ENCODE measurements at regions not wholly inside any gene's neighbourhood (a gene's known extent, or its start where the extent isn't known, plus 50 kb on each side); places are given as distances from the start of the nearest gene placed in this dataset.

GRCh38 chr10:125296598-125296997 lies 136.2 kb upstream of the CTBP2 start:
- Mint-ChIP-seq H3K4me3 (no peak overlapping the region), H3K27me3 (peaks cover 3% of the 10 kb centered on the region), H3K27ac (no peak overlapping the region), H3K9me3 (no peaks in the 10 kb centered on the region), H3K4me1 (ENCODE audit: unreplicated experiment) (peaks cover 5% of the 10 kb centered on the region), H3K36me3 (no peaks in the 10 kb centered on the region)
- no peak for DNase-seq (ENCODE audit: extremely low spot score, unreplicated experiment)
- no peak for TF ChIP-seq CTCF (conservative IDR thresholded peaks at IDR 0.05)

- Mint-ChIP-seq H3K36me3 (no peaks in the 10 kb centered on the region), H3K4me3 (no peak overlapping the region), H3K4me1 (ENCODE audit: unreplicated experiment) (no peaks in the 10 kb centered on the region), H3K9me3 (no peaks in the 10 kb centered on the region), H3K27me3 (peaks cover 3% of the 10 kb centered on the region), H3K27ac (no peak overlapping the region)
- no peak for DNase-seq (ENCODE audit: extremely low spot score, unreplicated experiment)
- TF ChIP-seq CTCF (conservative IDR thresholded peaks at IDR 0.05): no peak
These were observed 133.7 kb upstream of the CTBP2 start for GRCh38 chr10:125294109-125294508.

- H3K9me3 Mint-ChIP-seq: no peaks in the 10 kb centered on the region
- H3K4me3 Mint-ChIP-seq: no peak overlapping the region
- DNase-seq (ENCODE audit: extremely low spot score, unreplicated experiment): no peak
- H3K27ac Mint-ChIP-seq: no peak overlapping the region
- no peaks in the 10 kb centered on the region for H3K4me1 Mint-ChIP-seq (ENCODE audit: unreplicated experiment)
- H3K36me3 Mint-ChIP-seq: no peaks in the 10 kb centered on the region
- peaks cover 3% of the 10 kb centered on the region for H3K27me3 Mint-ChIP-seq
- no peak for TF ChIP-seq CTCF (conservative IDR thresholded peaks at IDR 0.05)
These were observed 131.5 kb upstream of the CTBP2 start for GRCh38 chr10:125291836-125292235.

- Mint-ChIP-seq H3K27me3 (peaks cover 3% of the 10 kb centered on the region), H3K9me3 (no peaks in the 10 kb centered on the region), H3K4me1 (ENCODE audit: unreplicated experiment) (no peaks in the 10 kb centered on the region), H3K36me3 (no peaks in the 10 kb centered on the region), H3K4me3 (no peak overlapping the region), H3K27ac (no peak overlapping the region)
- DNase-seq (ENCODE audit: extremely low spot score, unreplicated experiment): no peak
- no peak for TF ChIP-seq CTCF (conservative IDR thresholded peaks at IDR 0.05)
These were observed 129.1 kb upstream of the CTBP2 start for GRCh38 chr10:125289461-125289860.

- H3K4me3 Mint-ChIP-seq: no peak overlapping the region
- no peaks in the 10 kb centered on the region for H3K36me3 Mint-ChIP-seq
- H3K4me1 Mint-ChIP-seq (ENCODE audit: unreplicated experiment): peaks cover 18% of the 10 kb centered on the region
- TF ChIP-seq CTCF (conservative IDR thresholded peaks at IDR 0.05): no peak
- no peaks in the 10 kb centered on the region for H3K9me3 Mint-ChIP-seq
- DNase-seq (ENCODE audit: extremely low spot score, unreplicated experiment): no peak
- peaks cover 4% of the 10 kb centered on the region for H3K27me3 Mint-ChIP-seq
- H3K27ac Mint-ChIP-seq: no peak overlapping the region
These were observed 124.7 kb upstream of the CTBP2 start for GRCh38 chr10:125284875-125285597.

Data from type B pancreatic cell (in vitro differentiated cells).